A673 (cell line): ENCODE measurements at regions not wholly inside any gene's neighbourhood (a gene's known extent, or its start where the extent isn't known, plus 50 kb on each side); places are given as distances from the start of the nearest gene placed in this dataset.

Source experiments
- BruUV-seq: library from RNA; stranded (reverse); fragments of 400-500 nt; replicated peaks from 2 replicates; lab custom pipeline; 2021; lab: Mats Ljungman, UMichigan
- CTCF ChIA-PET: fragments of 300-600 bp; sonication (Branson Sonifier 250); formaldehyde crosslinking; loops from one replicate; lab custom pipeline; 2022; ENCODE audit warnings: antibody characterized with exemption; lab: Charles Lee
- POLR2A ChIA-PET: fragments of 300-600 bp; sonication (Branson Sonifier 250); formaldehyde crosslinking; loops from one replicate; lab custom pipeline; 2022; ENCODE audit warnings: antibody characterized with exemption; ENCODE audit not compliant: low non-redundant PET; lab: Charles Lee
- DNase-seq: peaks from one replicate; pipeline ENCODE4 v3.0.0-alpha.2; 2015; ENCODE audit warnings: low spot score
- H3K27ac ChIP-seq: fragments of 200-600 bp; sonication (generic); 2 replicates; pipeline ENCODE4 v1.5.1; 2016; ENCODE audit warnings: mixed run types, low read depth, mild to moderate bottlenecking, mixed read lengths, antibody characterized with exemption, low read length; ENCODE audit not compliant: poor library complexity, severe bottlenecking
- H3K27me3 ChIP-seq: fragments of 200-600 bp; sonication (generic); replicated peaks from 2 replicates; pipeline ENCODE4 v1.6.1; 2017; ENCODE audit warnings: mixed run types, low read depth, mild to moderate bottlenecking, mixed read lengths, antibody characterized with exemption, low read length; ENCODE audit not compliant: insufficient read depth, poor library complexity
- H3K36me3 ChIP-seq: fragments of 200-600 bp; sonication (generic); 2 replicates; pipeline ENCODE4 v1.6.1; 2016; ENCODE audit warnings: mixed run types, mild to moderate bottlenecking, mixed read lengths, antibody characterized with exemption, low read length; ENCODE audit not compliant: insufficient read depth, poor library complexity, severe bottlenecking
- H3K4me1 ChIP-seq: fragments of 200-600 bp; sonication (generic); 2 replicates; pipeline ENCODE4 v1.6.1; 2017; ENCODE audit warnings: mixed run types, mild to moderate bottlenecking, mixed read lengths, antibody characterized with exemption, low read length; ENCODE audit not compliant: insufficient read depth, poor library complexity, severe bottlenecking
- H3K4me3 ChIP-seq: fragments of 200-600 bp; sonication (generic); 2 replicates; pipeline ENCODE4 v1.5.1; 2016; ENCODE audit warnings: low read depth, mixed run types, mild to moderate bottlenecking, mixed read lengths, low read length; ENCODE audit not compliant: poor library complexity, severe bottlenecking
- H3K9me3 ChIP-seq: fragments of 200-600 bp; sonication (generic); 2 replicates; pipeline ENCODE4 v1.6.1; 2016; ENCODE audit warnings: mixed run types, low read depth, mild to moderate bottlenecking, mixed read lengths, antibody characterized with exemption, low read length; ENCODE audit not compliant: poor library complexity, severe bottlenecking
- CTCF ChIP-seq: fragments of 300-800, 200-600 bp; sonication (generic); conservative IDR thresholded peaks from 2 replicates; pipeline ENCODE4 v1.5.1; 2017; ENCODE audit warnings: low read depth, mild to moderate bottlenecking, antibody characterized with exemption, low read length, moderate library complexity, mixed read lengths
- EZH2 ChIP-seq: fragments of 200-600 bp; sonication (generic); IDR thresholded peaks from 2 replicates; pipeline ENCODE4 v1.6.1; 2017; ENCODE audit warnings: borderline replicate concordance, low read depth, mild to moderate bottlenecking, mixed read lengths, antibody characterized with exemption, low read length; ENCODE audit not compliant: poor library complexity, severe bottlenecking
- intact Hi-C: fragments of 100-400 bp; cut with micrococcal nuclease; formaldehyde crosslinking; loops from one replicate; pipeline ENCODE4 v1.10.0; 2022; ENCODE audit not compliant: unreplicated experiment

DNA sequence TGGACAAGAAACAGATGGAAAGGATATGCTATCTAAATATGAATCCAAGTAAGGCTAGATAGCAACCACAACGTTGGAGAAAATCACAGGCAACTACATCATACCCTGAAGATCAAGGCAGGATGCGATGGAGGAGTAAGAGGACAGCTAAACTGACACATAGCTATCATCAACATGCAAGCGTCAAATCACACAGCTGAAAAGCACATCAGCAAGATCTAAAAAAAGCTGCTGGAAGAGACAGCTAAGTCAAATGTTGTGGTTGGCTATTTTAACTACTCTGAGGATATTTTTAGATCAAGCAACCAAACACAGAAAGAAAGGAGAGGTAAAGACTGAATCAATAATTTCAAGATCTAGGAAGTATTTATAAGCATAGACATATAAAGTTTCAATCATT lies 466.9 kb downstream of the BRD1 start:
- DNase-seq = no peak
- POLR2A ChIA-PET = no interaction called here
- CTCF ChIA-PET = no interaction called here
- H3K4me3 ChIP-seq = no peak overlapping the region
- intact Hi-C loops = no loop called here
- H3K36me3 ChIP-seq = no peaks in the 10 kb centered on the region
- TF ChIP-seq CTCF (no peak), EZH2 (no peak)
- peaks cover 21% of the 10 kb centered on the region for H3K27me3 ChIP-seq
- no peaks in the 10 kb centered on the region for H3K4me1 ChIP-seq
- no peak overlapping the region for H3K27ac ChIP-seq
- no peaks in the 10 kb centered on the region for H3K9me3 ChIP-seq
- no TSS peak for BruUV-seq

- no TSS peak for BruUV-seq
- CTCF ChIA-PET = no interaction called here
- TF ChIP-seq EZH2 (no peak), CTCF (no peak)
These were observed 468.6 kb downstream of the BRD1 start for GRCh38 chr22:49359076-49359475.

DNA sequence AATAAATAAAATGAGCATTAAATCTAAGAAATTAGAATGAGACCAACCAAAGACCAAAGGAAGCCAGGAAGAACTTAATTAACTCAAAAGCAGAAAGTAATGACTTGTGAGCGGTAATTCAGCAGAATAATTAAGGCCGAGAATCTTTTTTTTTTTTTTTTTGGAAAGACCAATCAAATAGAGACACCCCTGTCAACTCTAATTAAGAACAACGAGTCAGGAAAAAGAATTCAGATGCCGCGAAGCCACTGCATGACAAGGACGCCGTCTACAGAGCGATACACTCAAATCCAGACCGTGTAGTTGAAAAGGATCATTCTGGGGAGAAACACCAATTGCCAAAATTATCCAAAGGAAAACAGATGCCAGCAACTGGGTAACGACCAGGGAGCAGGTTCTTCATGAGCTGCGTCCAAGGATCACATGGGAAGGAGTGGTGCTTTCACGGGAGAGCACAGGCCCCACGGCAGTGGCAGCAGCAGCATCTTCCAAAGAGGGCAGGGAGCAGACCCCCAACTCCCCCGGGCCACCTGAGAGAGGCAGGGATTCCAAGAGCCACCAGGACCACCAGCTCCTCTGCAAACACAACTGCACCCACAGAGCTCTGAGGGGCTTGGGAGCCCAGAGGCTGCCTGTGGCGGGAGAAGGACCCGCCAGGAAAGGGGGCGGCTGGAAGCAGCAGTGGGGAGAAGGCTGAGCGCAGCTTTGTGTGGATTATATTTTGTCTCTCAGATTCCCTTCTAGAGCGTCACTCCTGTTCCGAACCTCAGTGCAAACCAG lies 469.8 kb downstream of the BRD1 start:
- intact Hi-C loops = no loop called here
- ChIA-PET POLR2A (no interaction called here), CTCF (no interaction called here)
- H3K4me1 ChIP-seq = no peaks in the 10 kb centered on the region
- H3K27ac ChIP-seq = no peak overlapping the region
- no TSS peak for BruUV-seq
- peaks cover 21% of the 10 kb centered on the region for H3K27me3 ChIP-seq
- no peaks in the 10 kb centered on the region for H3K36me3 ChIP-seq
- no peak for TF ChIP-seq EZH2
- TF ChIP-seq CTCF = no peak
- DNase-seq = no peak
- H3K9me3 ChIP-seq = no peaks in the 10 kb centered on the region
- no peak overlapping the region for H3K4me3 ChIP-seq

More at GRCh38 chr22:49359076-49359475, 468.6 kb downstream of the BRD1 start:
- H3K27ac ChIP-seq = no peak overlapping the region
- H3K4me3 ChIP-seq = no peak overlapping the region
- H3K9me3 ChIP-seq = no peaks in the 10 kb centered on the region
- no peaks in the 10 kb centered on the region for H3K4me1 ChIP-seq
- H3K36me3 ChIP-seq = no peaks in the 10 kb centered on the region
- POLR2A ChIA-PET = no interaction called here
- H3K27me3 ChIP-seq = peaks cover 21% of the 10 kb centered on the region
- DNase-seq = no peak
- intact Hi-C loops = no loop called here
